ENCODE measurements at regions not wholly inside any gene's neighbourhood (a gene's known extent, or its start where the extent isn't known, plus 50 kb on each side); places are given as distances from the start of the nearest gene placed in this dataset.
A peak's percentile ranks its signal among the peaks of the same experiment; 100 is the strongest.

DNA sequence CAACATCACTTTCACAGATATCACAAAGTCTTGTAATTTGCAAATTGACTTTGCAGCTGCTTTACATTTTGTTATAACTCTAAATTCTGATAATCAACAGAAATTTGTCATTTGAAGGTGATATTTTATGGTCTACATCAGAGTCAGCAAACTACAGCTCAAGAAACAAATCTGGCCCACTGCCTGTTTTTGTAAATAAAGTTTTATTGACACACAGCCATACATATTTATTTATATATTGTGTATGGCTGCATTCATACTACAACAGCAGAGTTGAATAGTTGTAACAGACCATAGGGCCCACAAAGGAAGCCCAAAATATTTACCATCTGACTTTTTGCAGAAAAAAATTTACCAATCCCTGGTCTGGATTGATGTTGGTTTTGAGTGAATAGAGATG is 87.0 kb upstream of the GRIA1 start:
- Histone ChIP-seq H3K4me2 (ENCODE audit: control insufficient read depth, insufficient read depth) (no peak overlapping the region), H3K27ac (ENCODE audit: control insufficient read depth, insufficient read depth) (no peak overlapping the region), H3K9ac (ENCODE audit: control insufficient read depth, insufficient read depth, low read length) (no peak overlapping the region), H3K4me1 (ENCODE audit: control insufficient read depth, insufficient read depth, low read length) (no peaks in the 10 kb centered on the region), H3K27me3 (replicated peaks in 1 of 2; ENCODE audit: control insufficient read depth in 2 of 2, insufficient read depth in 2 of 2, low read length in 1 of 2) (no peaks in the 10 kb centered on the region), H3K79me2 (ENCODE audit: control insufficient read depth, insufficient read depth, low read length) (no peaks in the 10 kb centered on the region), H4K20me1 (ENCODE audit: control insufficient read depth, insufficient read depth) (no peaks in the 10 kb centered on the region), H3K4me3 (no peak overlapping the region), H2AFZ (ENCODE audit: control insufficient read depth, low read depth, low read length) (no peak overlapping the region), H3K9me3 (replicated peaks; ENCODE audit: control insufficient read depth, insufficient read depth, low read length) (no peaks in the 10 kb centered on the region), H3K36me3 (ENCODE audit: control insufficient read depth in 2 of 2, insufficient read depth in 2 of 2, low read length in 1 of 2) (no peaks in the 10 kb centered on the region)
- DNase-seq (ENCODE audit: low read depth, low spot score) (no peak), FAIRE-seq (no peak), ATAC-seq (no peak)
- TF ChIP-seq, protein P1, sequence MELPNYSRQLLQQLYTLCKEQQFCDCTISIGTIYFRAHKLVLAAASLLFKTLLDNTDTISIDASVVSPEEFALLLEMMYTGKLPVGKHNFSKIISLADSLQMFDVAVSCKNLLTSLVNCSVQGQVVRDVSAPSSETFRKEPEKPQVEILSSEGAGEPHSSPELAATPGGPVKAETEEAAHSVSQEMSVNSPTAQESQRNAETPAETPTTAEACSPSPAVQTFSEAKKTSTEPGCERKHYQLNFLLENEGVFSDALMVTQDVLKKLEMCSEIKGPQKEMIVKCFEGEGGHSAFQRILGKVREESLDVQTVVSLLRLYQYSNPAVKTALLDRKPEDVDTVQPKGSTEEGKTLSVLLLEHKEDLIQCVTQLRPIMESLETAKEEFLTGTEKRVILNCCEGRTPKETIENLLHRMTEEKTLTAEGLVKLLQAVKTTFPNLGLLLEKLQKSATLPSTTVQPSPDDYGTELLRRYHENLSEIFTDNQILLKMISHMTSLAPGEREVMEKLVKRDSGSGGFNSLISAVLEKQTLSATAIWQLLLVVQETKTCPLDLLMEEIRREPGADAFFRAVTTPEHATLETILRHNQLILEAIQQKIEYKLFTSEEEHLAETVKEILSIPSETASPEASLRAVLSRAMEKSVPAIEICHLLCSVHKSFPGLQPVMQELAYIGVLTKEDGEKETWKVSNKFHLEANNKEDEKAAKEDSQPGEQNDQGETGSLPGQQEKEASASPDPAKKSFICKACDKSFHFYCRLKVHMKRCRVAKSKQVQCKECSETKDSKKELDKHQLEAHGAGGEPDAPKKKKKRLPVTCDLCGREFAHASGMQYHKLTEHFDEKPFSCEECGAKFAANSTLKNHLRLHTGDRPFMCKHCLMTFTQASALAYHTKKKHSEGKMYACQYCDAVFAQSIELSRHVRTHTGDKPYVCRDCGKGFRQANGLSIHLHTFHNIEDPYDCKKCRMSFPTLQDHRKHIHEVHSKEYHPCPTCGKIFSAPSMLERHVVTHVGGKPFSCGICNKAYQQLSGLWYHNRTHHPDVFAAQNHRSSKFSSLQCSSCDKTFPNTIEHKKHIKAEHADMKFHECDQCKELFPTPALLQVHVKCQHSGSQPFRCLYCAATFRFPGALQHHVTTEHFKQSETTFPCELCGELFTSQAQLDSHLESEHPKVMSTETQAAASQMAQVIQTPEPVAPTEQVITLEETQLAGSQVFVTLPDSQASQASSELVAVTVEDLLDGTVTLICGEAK (IDR thresholded peaks at IDR 0.05; ENCODE audit: borderline replicate concordance), result peak; percentile 57; the same call in 1 of the 2 replicates
- TF ChIP-seq EED (IDR thresholded peaks at IDR 0.05; ENCODE audit: low read depth), result no peak
- TF ChIP-seq YY1 (IDR thresholded peaks at IDR 0.05; ENCODE audit: low read depth, low read length), result no peak
- intact Hi-C loops (cut with micrococcal nuclease; ENCODE audit: unreplicated experiment) (no loop called here), in situ Hi-C loops (cut with MboI) (no loop called here)
- ChIA-PET CTCF (no interaction called here), POLR2A (no interaction called here), RAD21 (ENCODE audit: unreplicated experiment) (no interaction called here), SMC1A (ENCODE audit: uncharacterized antibody, unreplicated experiment) (interaction anchor here (0.6 kb wide), 1 partner anchor 8 kb away, joined by 3 read pairs; no protein-coding TSS in a partner anchor)
- no TSS peak for BruUV-seq (replicated peaks)

DNA sequence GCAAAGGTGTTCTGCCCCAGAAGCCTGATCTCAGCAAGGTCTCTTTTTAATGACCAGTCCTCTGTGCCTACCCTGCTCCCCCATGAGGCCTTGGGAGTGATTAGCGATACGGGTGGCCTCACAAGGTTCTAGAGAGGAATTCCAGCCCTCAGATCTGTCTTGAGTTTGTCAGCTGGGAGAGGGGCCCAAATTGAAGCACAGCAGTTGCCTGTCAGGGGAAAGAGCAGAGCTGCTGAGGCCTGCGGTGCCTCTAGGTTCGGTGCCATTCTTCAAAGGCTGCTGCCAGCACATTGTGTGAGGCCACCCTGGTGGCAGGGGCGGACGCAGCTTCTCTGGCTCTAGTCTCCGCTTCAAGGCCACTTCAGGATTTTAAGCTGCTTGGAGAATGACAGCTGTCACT is 85.7 kb upstream of the GRIA1 start:
- H2AFZ ChIP-seq (ENCODE audit: control insufficient read depth, low read depth, low read length), result no peak overlapping the region
- no peak overlapping the region for H3K4me2 ChIP-seq (ENCODE audit: control insufficient read depth, insufficient read depth)
- no peaks in the 10 kb centered on the region for H4K20me1 ChIP-seq (ENCODE audit: control insufficient read depth, insufficient read depth)
- BruUV-seq (replicated peaks), result no TSS peak
- ATAC-seq, result no peak
- ChIA-PET CTCF (no interaction called here), SMC1A (ENCODE audit: uncharacterized antibody, unreplicated experiment) (no interaction called here), POLR2A (interaction anchor here (1.0 kb wide), 1 partner anchor 15 kb away, joined by 3 read pairs; no protein-coding TSS in a partner anchor), RAD21 (ENCODE audit: unreplicated experiment) (no interaction called here)
- no peak overlapping the region for H3K9ac ChIP-seq (ENCODE audit: control insufficient read depth, insufficient read depth, low read length)
- WGBS (ENCODE audit: insufficient coverage, insufficient replicate concordance, low lambda C conversion rate, missing lambda C conversion rate), result 49% methylated on average over 7 of the region's 7 CpGs
- H3K4me1 ChIP-seq (ENCODE audit: control insufficient read depth, insufficient read depth, low read length), result no peaks in the 10 kb centered on the region
- H3K79me2 ChIP-seq (ENCODE audit: control insufficient read depth, insufficient read depth, low read length), result no peaks in the 10 kb centered on the region
- H3K4me3 ChIP-seq, result no peak overlapping the region
- no peak overlapping the region for H3K27ac ChIP-seq (ENCODE audit: control insufficient read depth, insufficient read depth)
- no peaks in the 10 kb centered on the region for H3K9me3 ChIP-seq (replicated peaks; ENCODE audit: control insufficient read depth, insufficient read depth, low read length)
- no peak for FAIRE-seq
- no peak for DNase-seq (ENCODE audit: low read depth, low spot score)
- H3K36me3 ChIP-seq (ENCODE audit: control insufficient read depth in 2 of 2, insufficient read depth in 2 of 2, low read length in 1 of 2), result no peaks in the 10 kb centered on the region
- in situ Hi-C loops (cut with MboI) (no loop called here), intact Hi-C loops (cut with micrococcal nuclease; ENCODE audit: unreplicated experiment) (no loop called here)
- H3K27me3 ChIP-seq (replicated peaks in 1 of 2; ENCODE audit: control insufficient read depth in 2 of 2, insufficient read depth in 2 of 2, low read length in 1 of 2), result no peaks in the 10 kb centered on the region
- TF ChIP-seq, protein P2, sequence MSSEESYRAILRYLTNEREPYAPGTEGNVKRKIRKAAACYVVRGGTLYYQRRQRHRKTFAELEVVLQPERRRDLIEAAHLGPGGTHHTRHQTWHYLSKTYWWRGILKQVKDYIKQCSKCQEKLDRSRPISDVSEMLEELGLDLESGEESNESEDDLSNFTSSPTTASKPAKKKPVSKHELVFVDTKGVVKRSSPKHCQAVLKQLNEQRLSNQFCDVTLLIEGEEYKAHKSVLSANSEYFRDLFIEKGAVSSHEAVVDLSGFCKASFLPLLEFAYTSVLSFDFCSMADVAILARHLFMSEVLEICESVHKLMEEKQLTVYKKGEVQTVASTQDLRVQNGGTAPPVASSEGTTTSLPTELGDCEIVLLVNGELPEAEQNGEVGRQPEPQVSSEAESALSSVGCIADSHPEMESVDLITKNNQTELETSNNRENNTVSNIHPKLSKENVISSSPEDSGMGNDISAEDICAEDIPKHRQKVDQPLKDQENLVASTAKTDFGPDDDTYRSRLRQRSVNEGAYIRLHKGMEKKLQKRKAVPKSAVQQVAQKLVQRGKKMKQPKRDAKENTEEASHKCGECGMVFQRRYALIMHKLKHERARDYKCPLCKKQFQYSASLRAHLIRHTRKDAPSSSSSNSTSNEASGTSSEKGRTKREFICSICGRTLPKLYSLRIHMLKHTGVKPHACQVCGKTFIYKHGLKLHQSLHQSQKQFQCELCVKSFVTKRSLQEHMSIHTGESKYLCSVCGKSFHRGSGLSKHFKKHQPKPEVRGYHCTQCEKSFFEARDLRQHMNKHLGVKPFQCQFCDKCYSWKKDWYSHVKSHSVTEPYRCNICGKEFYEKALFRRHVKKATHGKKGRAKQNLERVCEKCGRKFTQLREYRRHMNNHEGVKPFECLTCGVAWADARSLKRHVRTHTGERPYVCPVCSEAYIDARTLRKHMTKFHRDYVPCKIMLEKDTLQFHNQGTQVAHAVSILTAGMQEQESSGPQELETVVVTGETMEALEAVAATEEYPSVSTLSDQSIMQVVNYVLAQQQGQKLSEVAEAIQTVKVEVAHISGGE (CRISPR knock-in tag; IDR thresholded peaks at IDR 0.05), result no peak
- TF ChIP-seq JUND (IDR thresholded peaks at IDR 0.05; ENCODE audit: low read depth, low read length) (no peak), TCF3 (IDR thresholded peaks at IDR 0.05; ENCODE audit: borderline replicate concordance, insufficient read depth, low read depth, low read length) (no peak), CREM (IDR thresholded peaks at IDR 0.05; ENCODE audit: low read depth) (no peak), FOXM1 (IDR thresholded peaks at IDR 0.05; ENCODE audit: low read depth, low read length) (no peak), LARP7 (IDR thresholded peaks at IDR 0.05) (no peak), MTA2 (IDR thresholded peaks at IDR 0.05; ENCODE audit: low read depth) (no peak)
